ENCODE measurements at regions not wholly inside any gene's neighbourhood (a gene's known extent, or its start where the extent isn't known, plus 50 kb on each side); places are given as distances from the start of the nearest gene placed in this dataset.

- no peak for TF ChIP-seq EZH2 (IDR thresholded peaks at IDR 0.05; ENCODE audit: borderline replicate concordance, low read length)
- TF ChIP-seq CTCF (conservative IDR thresholded peaks at IDR 0.05 in 1 of 2, IDR thresholded peaks at IDR 0.05 in 1 of 2; ENCODE audit: extremely low read depth in 1 of 2, insufficient read depth in 1 of 2, low read depth in 1 of 2, low read length in 2 of 2), result no peak
Measured at GRCh38 chr6:45786355-45786781, 229.3 kb downstream of the CLIC5 start.
